Trophoblast cell (in vitro differentiated cells and primary cell): ENCODE measurements at regions not wholly inside any gene's neighbourhood (a gene's known extent, or its start where the extent isn't known, plus 50 kb on each side); places are given as distances from the start of the nearest gene placed in this dataset.
"Not testable (repeated sequence)": the region's sequence is repeated elsewhere in the genome, so short reads cannot be mapped to it uniquely, and the experiment has no call there.

Experiments
- DNase-seq, 2 donors: peaks; one replicate each; pipeline ENCODE4 v3.0.0-alpha.2; 2016
- H2AFZ ChIP-seq: 2 replicates; pipeline ENCODE4 v1.6.1; 2013; ENCODE audit warnings: low read length, moderate library complexity, mild to moderate bottlenecking; ENCODE audit not compliant: insufficient read depth, poor library complexity
- H2AK5ac ChIP-seq: 2 replicates; pipeline ENCODE4 v1.6.1; 2013; ENCODE audit warnings: mild to moderate bottlenecking, low read length
- H2BK120ac ChIP-seq: 2 replicates; pipeline ENCODE4 v1.6.1; 2013; ENCODE audit warnings: low read length, mild to moderate bottlenecking, moderate library complexity; ENCODE audit not compliant: insufficient read depth, poor library complexity
- H2BK12ac ChIP-seq: 2 replicates; pipeline ENCODE4 v1.6.1; 2013; ENCODE audit warnings: mild to moderate bottlenecking, low read length, moderate library complexity
- H2BK5ac ChIP-seq: 2 replicates; pipeline ENCODE4 v1.6.1; 2013; ENCODE audit warnings: low read length, low read depth, moderate library complexity, mild to moderate bottlenecking; ENCODE audit not compliant: poor library complexity
- H3K14ac ChIP-seq: 2 replicates; pipeline ENCODE4 v1.6.1; 2013; ENCODE audit warnings: mild to moderate bottlenecking, low read length
- H3K18ac ChIP-seq: 2 replicates; pipeline ENCODE4 v1.6.1; 2013; ENCODE audit warnings: mild to moderate bottlenecking, low read length
- H3K23ac ChIP-seq: 2 replicates; pipeline ENCODE4 v1.6.1; 2013; ENCODE audit warnings: low read length
- H3K27ac ChIP-seq: 2 replicates; pipeline ENCODE4 v1.5.1; 2013; ENCODE audit warnings: low read depth, mild to moderate bottlenecking, inconsistent platforms, low read length, moderate library complexity
- H3K27me3 ChIP-seq: 2 replicates; pipeline ENCODE4 v1.6.1; 2013; ENCODE audit warnings: inconsistent platforms, mild to moderate bottlenecking, low read length, moderate library complexity; ENCODE audit not compliant: insufficient read depth
- H3K36me3 ChIP-seq, 2 experiments: 1 replicate in 1 of 2; 2 replicates in 1 of 2; pipeline ENCODE4 v1.6.1; 2013; ENCODE audit warnings: low read length in 2 of 2, mild to moderate bottlenecking in 2 of 2, moderate library complexity in 1 of 2; ENCODE audit not compliant: insufficient read depth in 2 of 2, control insufficient read depth in 1 of 2
- H3K4ac ChIP-seq: 2 replicates; pipeline ENCODE4 v1.6.1; 2013; ENCODE audit warnings: low read depth, mild to moderate bottlenecking, low read length, moderate library complexity
- H3K4me1 ChIP-seq, 2 experiments: 1 replicate in 1 of 2; 2 replicates in 1 of 2; pipeline ENCODE4 v1.6.1; 2013; ENCODE audit warnings: low read length in 2 of 2, mild to moderate bottlenecking in 2 of 2, moderate library complexity in 1 of 2; ENCODE audit not compliant: insufficient read depth in 2 of 2, control insufficient read depth in 1 of 2
- H3K4me2 ChIP-seq: 2 replicates; pipeline ENCODE4 v1.6.1; 2013; ENCODE audit warnings: inconsistent platforms, mild to moderate bottlenecking, low read length, moderate library complexity
- H3K4me3 ChIP-seq: 2 replicates; pipeline ENCODE4 v1.5.1; 2013; ENCODE audit warnings: mild to moderate bottlenecking, low read depth, low read length, inconsistent platforms
- H3K79me1 ChIP-seq: one replicate; pipeline ENCODE4 v1.6.1; 2013; ENCODE audit warnings: low read length
- H3K79me2 ChIP-seq: 2 replicates; pipeline ENCODE4 v1.6.1; 2013; ENCODE audit warnings: low read length, mild to moderate bottlenecking; ENCODE audit not compliant: control insufficient read depth, insufficient read depth, poor library complexity
- H3K9ac ChIP-seq: 2 replicates; pipeline ENCODE4 v1.6.1; 2013; ENCODE audit warnings: mild to moderate bottlenecking, low read length
- H3K9me3 ChIP-seq: 2 replicates; pipeline ENCODE4 v1.6.1; 2013; ENCODE audit warnings: low read depth, mild to moderate bottlenecking, control low read depth, inconsistent platforms, low read length; ENCODE audit not compliant: insufficient read depth
- H4K12ac ChIP-seq: 2 replicates; pipeline ENCODE4 v1.6.1; 2013; ENCODE audit warnings: low read depth, mild to moderate bottlenecking, low read length, moderate library complexity
- H4K8ac ChIP-seq: 2 replicates; pipeline ENCODE4 v1.6.1; 2013; ENCODE audit warnings: low read depth, mild to moderate bottlenecking, low read length, moderate library complexity
- H4K91ac ChIP-seq: one replicate; pipeline ENCODE4 v1.6.1; 2013; ENCODE audit warnings: low read depth, mild to moderate bottlenecking, low read length, moderate library complexity
- WGBS: extraction: QIAGEN DNeasy Blood & Tissue Kit; methylation state at CpG from one replicate; pipeline ENCODE4 v1.1.7; 2013; ENCODE audit warnings: missing lambda C conversion rate; ENCODE audit not compliant: insufficient read length, insufficient coverage; ENCODE audit errors: extremely low coverage; 5-methylcytosine and 5-hydroxymethylcytosine counted together

DNA sequence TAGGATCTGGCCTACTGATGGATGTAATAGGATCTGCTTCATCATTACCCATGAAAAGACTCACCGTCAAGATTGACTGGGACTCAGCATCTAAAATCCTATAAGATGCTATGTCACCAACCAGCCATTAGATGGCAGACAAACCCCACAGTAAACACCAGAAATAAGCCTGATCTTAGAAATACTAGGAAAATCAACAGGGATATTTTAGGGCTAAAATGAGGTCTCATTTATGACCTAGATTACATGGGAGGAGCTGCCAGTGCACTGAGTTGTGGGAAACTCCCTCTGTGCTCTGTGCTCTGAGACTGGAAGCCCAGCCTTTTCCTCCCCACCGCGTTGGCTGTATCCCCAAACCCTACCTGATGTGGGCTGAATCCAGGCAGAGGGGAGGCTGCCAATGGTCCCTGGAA, 1335.8 kb downstream of the RPIA start:
- not testable (repeated sequence) for H3K4ac ChIP-seq, H4K91ac ChIP-seq, H4K12ac ChIP-seq, H3K36me3 ChIP-seq, H3K4me2 ChIP-seq, H3K4me1 ChIP-seq, H2BK5ac ChIP-seq, H2BK12ac ChIP-seq, H4K8ac ChIP-seq, DNase-seq, H3K18ac ChIP-seq, H3K4me3 ChIP-seq, H3K9me3 ChIP-seq, H3K79me2 ChIP-seq, H3K14ac ChIP-seq, H3K79me1 ChIP-seq, H2BK120ac ChIP-seq, H3K27me3 ChIP-seq, H3K23ac ChIP-seq, H2AFZ ChIP-seq, H3K27ac ChIP-seq, H2AK5ac ChIP-seq, H3K9ac ChIP-seq
- no CpG with 5 or more reads among the region's 3 CpGs for WGBS

DNA sequence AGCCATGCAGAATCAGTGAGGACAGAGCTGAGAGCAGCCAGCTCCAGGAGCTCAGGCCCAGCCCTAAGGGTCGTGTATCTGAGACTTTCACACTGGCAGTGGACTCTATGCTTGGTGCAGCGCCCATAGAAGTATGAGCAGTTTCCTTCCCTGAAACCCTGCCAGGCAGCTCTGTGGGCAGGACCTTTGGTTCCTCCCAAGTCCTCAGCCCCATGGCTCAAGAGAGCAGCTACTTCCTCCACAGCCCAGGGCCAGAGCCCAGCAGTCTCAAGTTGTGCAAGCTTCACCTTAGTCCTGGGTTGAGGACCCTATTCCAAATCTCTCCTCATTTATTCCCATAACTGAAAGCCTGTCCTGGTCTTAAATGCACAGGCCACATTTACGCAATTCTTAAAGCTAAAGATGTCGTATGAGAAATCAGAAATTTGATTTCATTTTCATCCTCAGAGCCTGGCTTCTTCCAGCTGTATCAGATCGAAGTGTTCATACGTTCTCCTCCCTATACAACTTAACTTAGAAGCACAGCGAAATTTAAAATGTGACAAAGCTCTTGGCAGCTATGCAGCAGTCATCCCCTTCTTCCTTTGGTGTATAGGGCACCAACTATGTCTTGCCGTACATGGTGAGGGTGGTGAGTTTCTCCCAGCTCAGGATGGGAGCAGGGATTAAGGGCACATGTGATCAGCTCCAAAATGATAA, 1337.1 kb downstream of the RPIA start:
- no CpG with 5 or more reads among the region's 8 CpGs for WGBS
- H3K27me3 ChIP-seq, H3K4ac ChIP-seq, H3K23ac ChIP-seq, H4K8ac ChIP-seq, H3K36me3 ChIP-seq, H2BK5ac ChIP-seq, H4K12ac ChIP-seq, H3K79me1 ChIP-seq, H2BK120ac ChIP-seq, H3K18ac ChIP-seq, H3K79me2 ChIP-seq, H3K14ac ChIP-seq, H2BK12ac ChIP-seq, H3K4me3 ChIP-seq, H2AK5ac ChIP-seq, DNase-seq, H3K4me1 ChIP-seq, H3K9ac ChIP-seq, H3K9me3 ChIP-seq, H4K91ac ChIP-seq, H2AFZ ChIP-seq, H3K4me2 ChIP-seq, H3K27ac ChIP-seq: not testable (repeated sequence)

DNA sequence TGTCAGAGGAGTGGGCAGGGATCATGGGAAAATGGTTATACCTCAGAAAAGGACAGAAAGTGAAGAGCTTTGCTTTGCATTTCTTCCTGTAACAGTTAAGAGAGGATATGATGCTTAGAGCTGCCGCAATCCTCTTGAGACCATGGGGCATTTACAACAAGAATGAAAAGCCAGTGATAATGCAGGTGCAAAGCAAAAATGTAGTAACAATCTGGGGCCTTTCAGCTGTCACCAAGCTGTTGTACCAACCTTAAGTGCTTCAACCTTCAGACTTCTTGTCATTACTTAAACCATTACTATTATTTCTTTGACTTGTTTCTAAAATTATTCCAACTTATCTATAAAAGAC, 1337.6 kb downstream of the RPIA start:
- H3K23ac ChIP-seq, H3K79me1 ChIP-seq, DNase-seq, H3K9ac ChIP-seq, H2BK120ac ChIP-seq, H3K18ac ChIP-seq, H4K12ac ChIP-seq, H4K91ac ChIP-seq, H2AK5ac ChIP-seq, H3K4me1 ChIP-seq, H3K14ac ChIP-seq, H4K8ac ChIP-seq, H3K4me3 ChIP-seq, H3K36me3 ChIP-seq, H3K9me3 ChIP-seq, H2BK5ac ChIP-seq, H2AFZ ChIP-seq, H3K4me2 ChIP-seq, H2BK12ac ChIP-seq, H3K79me2 ChIP-seq, H3K4ac ChIP-seq, H3K27me3 ChIP-seq, H3K27ac ChIP-seq: not testable (repeated sequence)
- WGBS, result no CpG with 5 or more reads among the region's 1 CpG

DNA sequence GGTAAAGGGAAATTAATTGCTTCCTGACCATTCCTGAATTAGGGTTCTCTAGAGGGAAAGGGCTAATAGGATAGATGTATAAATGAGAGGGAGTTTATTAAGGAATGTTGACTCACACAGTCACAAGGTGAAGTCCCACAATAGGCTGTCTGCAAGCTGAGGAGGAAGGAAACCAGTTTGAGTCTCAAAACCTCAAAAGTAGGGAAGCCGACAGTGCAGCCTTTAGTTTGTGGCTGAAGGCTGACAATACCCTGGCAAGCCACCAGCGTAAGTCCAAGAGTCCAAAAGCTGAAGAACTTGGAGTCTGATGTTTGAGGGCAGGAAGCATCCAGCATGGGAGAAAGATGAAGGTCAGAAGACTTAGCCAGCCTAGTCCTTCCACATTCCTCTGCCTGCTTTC, 1340.8 kb downstream of the RPIA start:
- not testable (repeated sequence) for H4K91ac ChIP-seq, H2AK5ac ChIP-seq, H3K79me1 ChIP-seq

More for the DNA sequence above, 1340.8 kb downstream of the RPIA start:
- H2AFZ ChIP-seq, H3K4me3 ChIP-seq, H3K4ac ChIP-seq, H2BK5ac ChIP-seq, H4K8ac ChIP-seq, H3K27ac ChIP-seq, H3K9ac ChIP-seq, H2BK120ac ChIP-seq, H3K14ac ChIP-seq, H3K18ac ChIP-seq, H3K4me2 ChIP-seq, DNase-seq, H3K27me3 ChIP-seq, H3K36me3 ChIP-seq, H4K12ac ChIP-seq, H3K79me2 ChIP-seq, H2BK12ac ChIP-seq, H3K4me1 ChIP-seq, H3K23ac ChIP-seq, H3K9me3 ChIP-seq: not testable (repeated sequence)
- no CpG with 5 or more reads among the region's 2 CpGs for WGBS
